SU-DHL-6 (cell line): ENCODE measurements at regions not wholly inside any gene's neighbourhood (a gene's known extent, or its start where the extent isn't known, plus 50 kb on each side); places are given as distances from the start of the nearest gene placed in this dataset.

ENCODE experiments used
- H2AFZ ChIP-seq: fragments of 200-600 bp; sonication (generic); 2 replicates; pipeline ENCODE4 v1.6.1; 2014; ENCODE audit warnings: low read depth, mild to moderate bottlenecking, moderate library complexity, mixed read lengths, antibody characterized with exemption, low read length; ENCODE audit not compliant: severe bottlenecking
- H3F3A ChIP-seq: fragments of 200-600 bp; shearing (Covaris generic); 2 replicates; pipeline ENCODE4 v1.6.0; 2016; ENCODE audit warnings: antibody characterized with exemption, mild to moderate bottlenecking; ENCODE audit not compliant: insufficient read depth
- H3K27ac ChIP-seq: fragments of 200-600 bp; sonication (generic); 2 replicates; pipeline ENCODE4 v1.5.1; 2016; ENCODE audit warnings: low read depth, mild to moderate bottlenecking, low read length, moderate library complexity, mixed read lengths
- H3K27me3 ChIP-seq: fragments of 200-600 bp; sonication (generic), shearing (Covaris generic); 2 replicates; pipeline ENCODE4 v1.6.0; 2014; ENCODE audit warnings: mild to moderate bottlenecking, low read length
- H3K36me3 ChIP-seq: fragments of 200-600 bp; sonication (generic); 2 replicates; pipeline ENCODE4 v1.6.1; 2014; ENCODE audit warnings: mild to moderate bottlenecking, low read length, mixed read lengths
- H3K4me2 ChIP-seq: fragments of 300-600, 200-600 bp; shearing (Covaris generic), sonication (generic); 2 replicates; pipeline ENCODE4 v1.6.0; 2014; ENCODE audit warnings: low read length, low read depth, mild to moderate bottlenecking; ENCODE audit not compliant: poor library complexity, severe bottlenecking
- H3K4me3 ChIP-seq: fragments of 200-600 bp; sonication (generic); 2 replicates; pipeline ENCODE4 v1.5.1; 2014; ENCODE audit warnings: antibody characterized with exemption, low read length, mild to moderate bottlenecking, mixed read lengths; ENCODE audit not compliant: insufficient read depth, poor library complexity, severe bottlenecking
- H3K79me2 ChIP-seq: fragments of 200-600 bp; sonication (generic); 2 replicates; pipeline ENCODE4 v1.6.1; 2014; ENCODE audit warnings: mild to moderate bottlenecking, low read length, moderate library complexity; ENCODE audit not compliant: insufficient read depth
- H3K9ac ChIP-seq: fragments of 200-600 bp; sonication (generic); 2 replicates; pipeline ENCODE4 v1.7.0; 2014; ENCODE audit warnings: mild to moderate bottlenecking, low read length
- H3K9me2 ChIP-seq: fragments of 200-600 bp; sonication (generic); replicated peaks from 2 replicates; pipeline ENCODE4 v1.6.1; 2014; ENCODE audit warnings: low read length; ENCODE audit not compliant: insufficient read depth
- H3K9me3 ChIP-seq: fragments of 200-600 bp; sonication (generic); 2 replicates; pipeline ENCODE4 v1.6.1; 2014; ENCODE audit warnings: low read length, mixed read lengths; ENCODE audit not compliant: insufficient read depth
- H4K20me1 ChIP-seq: fragments of 200-600 bp; sonication (generic); 2 replicates; pipeline ENCODE4 v1.6.1; 2014; ENCODE audit warnings: low read depth, mild to moderate bottlenecking, antibody characterized with exemption, low read length, moderate library complexity, mixed read lengths
- EZH2phosphoT487 ChIP-seq: fragments of 200-600 bp; sonication (generic), shearing (Covaris generic); conservative IDR thresholded peaks from 2 replicates; pipeline ENCODE4 v1.6.1; 2018; ENCODE audit warnings: mild to moderate bottlenecking, antibody characterized with exemption, low read length, moderate library complexity, mixed read lengths
- TF ChIP-seq, protein P1 (sequence below): fragments of 200-600 bp; sonication (generic); IDR thresholded peaks from one replicate; pipeline ENCODE4 v1.5.1; 2017; ENCODE audit warnings: antibody characterized with exemption, mild to moderate bottlenecking, low read length, moderate library complexity; ENCODE audit not compliant: insufficient read depth, poor library complexity, severe bottlenecking

DNA sequence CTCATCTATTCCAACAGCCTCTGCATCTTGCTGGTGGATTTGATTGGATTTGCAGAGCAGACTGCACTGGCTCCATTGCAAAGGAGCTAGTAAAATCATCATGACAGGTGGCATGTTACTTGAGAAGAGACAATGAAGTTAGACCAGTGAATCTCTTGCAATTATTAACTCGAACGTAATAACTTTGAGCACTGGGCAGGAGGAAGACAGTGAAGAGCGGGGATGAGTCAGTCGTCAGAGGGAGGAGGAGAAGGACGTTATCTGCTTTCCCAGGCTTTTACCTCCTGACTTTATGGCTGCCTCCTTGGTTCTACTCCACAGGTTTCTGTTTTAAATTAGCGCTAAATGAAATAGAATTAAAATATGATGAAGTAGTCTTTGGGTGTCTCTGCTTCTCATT lies 257.8 kb upstream of the IPO5 start:
- H3K27ac ChIP-seq: no peak overlapping the region
- H3K9ac ChIP-seq: no peak overlapping the region
- no peaks in the 10 kb centered on the region for H3K79me2 ChIP-seq
- TF ChIP-seq EZH2phosphoT487: no peak
- TF ChIP-seq, protein P1, sequence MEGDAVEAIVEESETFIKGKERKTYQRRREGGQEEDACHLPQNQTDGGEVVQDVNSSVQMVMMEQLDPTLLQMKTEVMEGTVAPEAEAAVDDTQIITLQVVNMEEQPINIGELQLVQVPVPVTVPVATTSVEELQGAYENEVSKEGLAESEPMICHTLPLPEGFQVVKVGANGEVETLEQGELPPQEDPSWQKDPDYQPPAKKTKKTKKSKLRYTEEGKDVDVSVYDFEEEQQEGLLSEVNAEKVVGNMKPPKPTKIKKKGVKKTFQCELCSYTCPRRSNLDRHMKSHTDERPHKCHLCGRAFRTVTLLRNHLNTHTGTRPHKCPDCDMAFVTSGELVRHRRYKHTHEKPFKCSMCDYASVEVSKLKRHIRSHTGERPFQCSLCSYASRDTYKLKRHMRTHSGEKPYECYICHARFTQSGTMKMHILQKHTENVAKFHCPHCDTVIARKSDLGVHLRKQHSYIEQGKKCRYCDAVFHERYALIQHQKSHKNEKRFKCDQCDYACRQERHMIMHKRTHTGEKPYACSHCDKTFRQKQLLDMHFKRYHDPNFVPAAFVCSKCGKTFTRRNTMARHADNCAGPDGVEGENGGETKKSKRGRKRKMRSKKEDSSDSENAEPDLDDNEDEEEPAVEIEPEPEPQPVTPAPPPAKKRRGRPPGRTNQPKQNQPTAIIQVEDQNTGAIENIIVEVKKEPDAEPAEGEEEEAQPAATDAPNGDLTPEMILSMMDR: no peak
- no peaks in the 10 kb centered on the region for H3F3A ChIP-seq
- no peak overlapping the region for H3K4me3 ChIP-seq
- H2AFZ ChIP-seq: no peak overlapping the region
- no peaks in the 10 kb centered on the region for H3K9me3 ChIP-seq
- no peak overlapping the region for H3K4me2 ChIP-seq
- H4K20me1 ChIP-seq: no peaks in the 10 kb centered on the region
- H3K36me3 ChIP-seq: no peaks in the 10 kb centered on the region
- H3K27me3 ChIP-seq: no peaks in the 10 kb centered on the region
- 0 out of 2 replicates have a peak, but pooled peaks cover 3% of the 10 kb centered on the region for H3K9me2 ChIP-seq

DNA sequence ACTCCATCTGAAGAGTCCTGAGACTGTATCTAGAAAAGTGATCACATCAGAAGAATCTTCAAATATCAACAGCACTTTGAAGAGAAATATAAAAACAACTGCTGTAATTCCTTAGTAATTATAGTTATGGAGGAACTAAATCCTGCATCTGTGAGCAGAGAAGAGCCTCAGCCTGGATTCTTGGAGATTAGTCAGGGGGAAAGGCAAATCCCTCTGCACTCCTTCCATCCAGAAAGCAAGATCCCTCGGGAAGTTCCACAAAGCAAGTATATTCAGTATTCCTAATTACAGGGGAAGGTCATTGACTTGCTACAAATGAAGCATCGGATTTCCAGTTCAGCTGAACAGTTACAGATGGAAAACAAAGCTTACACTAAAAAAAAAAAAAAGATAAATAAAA lies 256.6 kb upstream of the IPO5 start:
- Histone ChIP-seq H3K36me3 (no peaks in the 10 kb centered on the region), H3K4me3 (no peak overlapping the region), H4K20me1 (no peaks in the 10 kb centered on the region), H3K27me3 (no peaks in the 10 kb centered on the region), H3K79me2 (no peaks in the 10 kb centered on the region), H3K9me3 (no peaks in the 10 kb centered on the region), H3K9me2 (0 out of 2 replicates have a peak, but pooled peaks cover 3% of the 10 kb centered on the region), H3K27ac (no peak overlapping the region), H3K9ac (no peak overlapping the region), H3F3A (no peaks in the 10 kb centered on the region), H2AFZ (no peak overlapping the region), H3K4me2 (no peak overlapping the region)
- TF ChIP-seq, protein P1: no peak
- no peak for TF ChIP-seq EZH2phosphoT487

DNA sequence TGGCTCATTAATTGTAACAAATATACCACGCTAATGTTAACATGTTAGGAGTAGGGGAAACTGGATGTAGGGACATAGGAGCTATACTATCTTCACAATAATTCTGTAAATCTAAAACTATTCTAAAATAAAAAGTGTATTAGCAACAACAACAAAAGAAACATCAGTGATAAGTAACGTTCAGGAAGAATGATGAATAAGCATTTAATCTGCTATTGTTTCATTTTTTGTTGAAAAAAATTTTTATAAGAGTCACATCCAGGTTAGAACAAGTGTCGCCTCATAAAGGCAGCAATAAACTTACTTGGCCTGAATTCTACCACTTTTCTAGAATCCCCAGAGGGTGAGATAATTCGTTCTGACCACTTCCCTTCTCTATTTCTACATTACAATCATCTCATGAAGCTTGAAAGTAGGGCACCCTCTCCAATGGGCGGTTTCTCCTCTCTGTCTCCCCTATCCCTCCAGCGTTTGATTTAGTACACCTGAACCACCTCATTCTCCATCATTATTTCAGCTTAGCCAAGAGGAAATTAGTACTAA lies 253.1 kb upstream of the IPO5 start:
- H3F3A ChIP-seq: no peaks in the 10 kb centered on the region
- TF ChIP-seq, protein P1: no peak
- TF ChIP-seq EZH2phosphoT487: no peak
- H3K36me3 ChIP-seq: no peaks in the 10 kb centered on the region
- H3K9me2 ChIP-seq: 0 out of 2 replicates have a peak, but pooled peaks cover 3% of the 10 kb centered on the region
- no peak overlapping the region for H3K4me2 ChIP-seq
- no peaks in the 10 kb centered on the region for H4K20me1 ChIP-seq
- no peaks in the 10 kb centered on the region for H3K9me3 ChIP-seq
- H2AFZ ChIP-seq: no peak overlapping the region
- H3K27me3 ChIP-seq: no peaks in the 10 kb centered on the region
- H3K27ac ChIP-seq: no peak overlapping the region
- no peaks in the 10 kb centered on the region for H3K79me2 ChIP-seq
- H3K9ac ChIP-seq: no peak overlapping the region
- H3K4me3 ChIP-seq: no peak overlapping the region
